Heart right ventricle (tissue), 16 donors: ENCODE measurements at regions not wholly inside any gene's neighbourhood (a gene's known extent, or its start where the extent isn't known, plus 50 kb on each side); places are given as distances from the start of the nearest gene placed in this dataset.

Source experiments
- ATAC-seq, 8 donors: fragments of 200-7000 bp; cut with Tn5 transposase; one replicate each; pipeline ENCODE4 v1.9.1; 2020; ENCODE audit warnings: mild to moderate bottlenecking in 8 of 8, moderate library complexity in 8 of 8, moderate number of reproducible peaks in 1 of 8
- DNase-seq, 2 donors: peaks; one replicate each; pipeline ENCODE4 v3.0.0-alpha.2; 2020
- H3K27ac ChIP-seq, 10 donors: fragments of 200-600 bp; sonication (generic) in 2 of 10; one replicate each; pipeline versions ENCODE4 v1.5.0 to v1.8.0; 2020 to 2022; ENCODE audit warnings: mild to moderate bottlenecking in 3 of 10
- H3K27me3 ChIP-seq, 7 donors: fragments of 200-600 bp; one replicate each; pipeline ENCODE4 v1.8.0; 2021 to 2022; ENCODE audit warnings: mild to moderate bottlenecking in 2 of 7
- H3K36me3 ChIP-seq, 9 donors: fragments of 200-600 bp; sonication (generic) in 1 of 9; one replicate each; pipeline versions ENCODE4 v1.5.0 to v1.8.0; 2020 to 2022; ENCODE audit warnings: mild to moderate bottlenecking in 2 of 9
- H3K4me1 ChIP-seq, 9 donors: fragments of 200-600 bp; sonication (generic) in 1 of 9; one replicate each; pipeline versions ENCODE4 v1.5.0 to v1.8.0; 2020 to 2022; ENCODE audit warnings: mild to moderate bottlenecking in 4 of 9
- H3K4me3 ChIP-seq, 10 donors: fragments of 200-600 bp; sonication (generic) in 2 of 10; one replicate each; pipeline versions ENCODE4 v1.5.0 to v1.8.0; 2020 to 2022; ENCODE audit warnings: mild to moderate bottlenecking in 7 of 10, moderate library complexity in 2 of 10
- H3K9me3 ChIP-seq, 11 donors: fragments of 200-600 bp in 10 of 11; sonication (generic) in 2 of 11; one replicate each; pipeline versions ENCODE4 v1.5.0 to v1.8.0; 2013 to 2022; ENCODE audit warnings: mild to moderate bottlenecking in 2 of 11, control low read depth in 1 of 11, moderate library complexity in 1 of 11
- WGBS, 2 donors: extraction: QIAGEN DNeasy Blood & Tissue Kit; methylation state at CpG; one replicate each; pipeline ENCODE4 v1.1.7; 2013; ENCODE audit warnings: inconsistent platforms in 1 of 2; 5-methylcytosine and 5-hydroxymethylcytosine counted together
- intact Hi-C, 10 donors: fragments of 100-400 bp; cut with DNase I; formaldehyde crosslinking; loops; one replicate each; pipeline versions ENCODE4 v1.11.1 to v1.14.2; 2022
- TF ChIP-seq, protein P1 (sequence below), 9 donors: fragments of 200-600 bp; sonication (generic) in 2 of 9; IDR thresholded peaks; one replicate each; pipeline versions ENCODE4 v1.5.0 to v1.8.0; 2021 to 2022; ENCODE audit warnings: antibody characterized with exemption in 9 of 9, mild to moderate bottlenecking in 5 of 9, moderate library complexity in 1 of 9
- donor health status: Arrhythmogenic right ventricular cardiomyopathy.
- donor health status: ischemic (EF 13 %, LVEDD 7.1; RV severe dilation, severe dysfunction).
- donor health status: healthy with polysubstance abuse.
- donor health status: DM: no; HTN: yes; CAD: no.
- donor health status: DM: no; HTN: no; CAD: no.
- donor health status: ischemic (EF 25% LVEDD 6.9; RV normal size, moderate dysfunction).
- donor health status: ischemic (EF 25% LVEDD 5.7; RV mildly dilated, moderate dysfunction).
- donor health status: healthy.
- donor health status: DM: yes; HTN: yes; CAD: no.
- donor health status: Ischemic cardiomyopathy.
- donor health status: ischemic (EF 35%, LVEDD 5.7; RV mildly dilated, moderate dysfunction).
- donor health status: nonischemic (EF 11% LVEDD 7.7; RV severe dilation, severe dysfunction).
- donor health status: DM: yes; HTN: yes; CAD: no.
- donor health status: PGD.
- donor health status: ischemic (EF 29% LVEDD 5.4; RV normal size, mild dysfunction).
- donor health status: nonischemic (EF 23%, LVEDD 6.1; RV moderate dilation, normal function).

DNA sequence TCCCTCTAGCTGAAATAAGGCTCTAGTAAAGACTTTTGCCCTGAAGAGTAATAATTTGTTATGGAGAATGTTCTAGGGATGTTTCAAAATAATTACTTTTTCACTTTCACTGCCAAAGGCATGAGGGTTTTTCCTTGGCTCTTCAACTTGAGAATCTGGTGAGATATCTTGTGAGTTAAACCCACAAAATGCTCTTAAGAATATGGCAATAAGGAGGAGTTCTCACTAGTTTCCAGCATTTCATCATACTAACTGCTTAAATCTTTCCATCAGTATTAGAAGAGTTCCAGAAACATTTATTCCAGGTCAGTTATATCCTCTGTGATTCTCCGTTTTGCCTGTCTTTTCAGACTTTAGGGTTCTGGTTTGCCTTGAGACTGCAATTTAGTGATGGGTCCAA is 785.6 kb upstream of the GJE1 start:
- Histone ChIP-seq H3K36me3 (no peaks in the 10 kb centered on the region), H3K27ac (no peak overlapping the region), H3K9me3 (no peaks in the 10 kb centered on the region), H3K27me3 (no peaks in the 10 kb centered on the region), H3K4me3 (no peak overlapping the region), H3K4me1 (no peaks in the 10 kb centered on the region)
- TF ChIP-seq, protein P1, sequence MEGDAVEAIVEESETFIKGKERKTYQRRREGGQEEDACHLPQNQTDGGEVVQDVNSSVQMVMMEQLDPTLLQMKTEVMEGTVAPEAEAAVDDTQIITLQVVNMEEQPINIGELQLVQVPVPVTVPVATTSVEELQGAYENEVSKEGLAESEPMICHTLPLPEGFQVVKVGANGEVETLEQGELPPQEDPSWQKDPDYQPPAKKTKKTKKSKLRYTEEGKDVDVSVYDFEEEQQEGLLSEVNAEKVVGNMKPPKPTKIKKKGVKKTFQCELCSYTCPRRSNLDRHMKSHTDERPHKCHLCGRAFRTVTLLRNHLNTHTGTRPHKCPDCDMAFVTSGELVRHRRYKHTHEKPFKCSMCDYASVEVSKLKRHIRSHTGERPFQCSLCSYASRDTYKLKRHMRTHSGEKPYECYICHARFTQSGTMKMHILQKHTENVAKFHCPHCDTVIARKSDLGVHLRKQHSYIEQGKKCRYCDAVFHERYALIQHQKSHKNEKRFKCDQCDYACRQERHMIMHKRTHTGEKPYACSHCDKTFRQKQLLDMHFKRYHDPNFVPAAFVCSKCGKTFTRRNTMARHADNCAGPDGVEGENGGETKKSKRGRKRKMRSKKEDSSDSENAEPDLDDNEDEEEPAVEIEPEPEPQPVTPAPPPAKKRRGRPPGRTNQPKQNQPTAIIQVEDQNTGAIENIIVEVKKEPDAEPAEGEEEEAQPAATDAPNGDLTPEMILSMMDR (IDR thresholded peaks at IDR 0.05): no peak
- no peak for ATAC-seq
- DNase-seq: no peak
- intact Hi-C loops: no loop called here
- 95 to 96% methylated on average over 1 of the region's 1 CpG for WGBS, 2 donors

DNA sequence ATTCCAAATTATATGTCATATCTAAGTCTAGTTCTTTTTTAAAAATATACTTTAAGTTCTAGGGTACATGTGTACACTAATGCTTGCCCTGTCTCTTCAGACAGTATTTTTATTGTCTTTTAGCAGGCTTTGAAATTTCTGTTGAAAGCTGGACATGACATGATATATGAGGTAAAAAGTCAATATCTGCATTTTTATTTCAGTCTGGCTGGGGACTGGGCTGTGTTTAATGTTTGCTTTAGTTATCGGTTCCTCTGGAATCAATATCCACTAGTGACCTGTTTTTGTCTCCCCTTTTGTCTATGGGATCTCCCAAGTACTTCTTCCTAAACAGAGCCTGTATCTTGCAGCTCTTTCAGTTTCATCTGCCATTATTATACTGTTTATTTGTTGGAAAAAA is 786.2 kb upstream of the GJE1 start:
- Histone ChIP-seq H3K4me3 (no peak overlapping the region), H3K4me1 (no peaks in the 10 kb centered on the region), H3K9me3 (no peaks in the 10 kb centered on the region), H3K27ac (no peak overlapping the region), H3K36me3 (no peaks in the 10 kb centered on the region), H3K27me3 (no peaks in the 10 kb centered on the region)
- TF ChIP-seq, protein P1 (IDR thresholded peaks at IDR 0.05): no peak
- ATAC-seq: no peak
- WGBS, 2 donors: 82 to 86% methylated on average over 1 of the region's 1 CpG
- intact Hi-C loops: no loop called here
- DNase-seq: no peak

DNA sequence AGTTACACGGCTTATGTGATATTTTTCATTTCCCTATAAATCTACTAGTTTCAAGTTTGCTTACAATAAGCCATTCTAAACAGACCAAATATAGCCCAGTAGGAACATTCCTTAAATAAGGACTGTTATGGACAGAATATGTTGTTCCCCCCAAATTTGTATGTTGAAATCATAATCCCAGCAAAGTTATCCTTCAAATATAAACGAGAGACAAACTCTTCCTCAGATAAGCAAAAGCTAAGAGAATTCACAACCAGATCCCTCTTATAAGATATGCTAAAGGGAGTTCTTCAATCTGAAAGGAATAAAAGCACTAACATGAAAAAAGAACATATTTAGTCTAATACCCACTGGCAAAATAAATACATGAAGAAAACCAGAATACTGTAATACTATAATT is 795.5 kb upstream of the GJE1 start:
- H3K9me3 ChIP-seq: peaks cover 0 to 8% (median 0%) of the 10 kb centered on the region in 11 donors
- no peaks in the 10 kb centered on the region for H3K27me3 ChIP-seq
- H3K4me1 ChIP-seq: no peaks in the 10 kb centered on the region
- TF ChIP-seq, protein P1 (IDR thresholded peaks at IDR 0.05): no peak
- H3K4me3 ChIP-seq: no peak overlapping the region
- no peak overlapping the region for H3K27ac ChIP-seq
- DNase-seq (no peak), ATAC-seq (no peak)
- intact Hi-C loops: no loop called here
- no peaks in the 10 kb centered on the region for H3K36me3 ChIP-seq
- 79 to 84% methylated on average over 2 of the region's 2 CpGs for WGBS, 2 donors

DNA sequence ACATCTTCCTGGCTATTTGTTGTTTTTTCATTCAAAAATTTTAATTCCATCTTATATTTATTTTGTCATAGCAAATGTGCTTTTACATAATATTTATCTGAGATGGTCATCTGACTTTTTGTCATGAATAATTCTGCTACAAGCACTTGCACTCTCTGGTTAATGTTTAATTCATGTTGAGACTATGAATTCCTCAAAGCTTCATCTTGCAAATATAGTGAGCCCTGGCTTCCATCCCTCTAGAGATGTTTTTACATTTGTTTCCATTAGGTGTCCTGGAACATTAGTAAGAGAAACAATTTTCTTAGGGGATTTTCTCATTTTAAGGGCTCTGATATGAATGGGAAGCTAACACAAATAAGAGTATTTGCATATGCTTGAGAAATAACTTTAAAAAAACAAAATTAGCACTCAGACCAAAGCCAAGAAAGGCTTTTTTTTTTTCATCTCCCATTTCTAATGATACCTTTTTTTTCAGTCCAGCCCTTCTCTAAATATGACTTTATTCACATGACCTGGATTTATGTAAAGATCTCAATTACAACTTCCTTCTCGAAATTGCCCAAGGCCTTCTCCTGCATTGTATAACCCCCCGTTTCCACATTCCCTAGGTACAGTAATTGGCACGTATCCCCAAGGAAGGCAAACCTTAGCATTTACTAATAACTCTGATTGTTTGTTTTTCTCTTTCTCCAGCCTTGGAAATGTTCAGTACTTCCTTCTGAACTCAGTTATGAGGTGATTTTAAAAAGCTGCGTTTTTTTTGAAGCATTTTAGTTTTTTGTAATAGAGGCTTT is 797.0 kb upstream of the GJE1 start:
- WGBS, 2 donors: 78 to 87% methylated on average over 4 of the region's 4 CpGs
- no peak for ATAC-seq
- Histone ChIP-seq H3K27me3 (no peaks in the 10 kb centered on the region), H3K27ac (no peak overlapping the region), H3K36me3 (no peaks in the 10 kb centered on the region), H3K4me1 (no peaks in the 10 kb centered on the region), H3K9me3 (peaks cover 0 to under 1% (median 0%) of the 10 kb centered on the region in 11 donors), H3K4me3 (no peak overlapping the region)
- TF ChIP-seq, protein P1 (IDR thresholded peaks at IDR 0.05): no peak
- intact Hi-C loops: no loop called here
- DNase-seq: no peak
